ENCODE measurements at regions not wholly inside any gene's neighbourhood (a gene's known extent, or its start where the extent isn't known, plus 50 kb on each side); places are given as distances from the start of the nearest gene placed in this dataset.

- no peak for TF ChIP-seq CTCF (IDR thresholded peaks at IDR 0.05 in 2 of 3, conservative IDR thresholded peaks at IDR 0.05 in 1 of 3; ENCODE audit: borderline replicate concordance in 1 of 3, insufficient read depth in 1 of 3, low read depth in 2 of 3, low read length in 2 of 3)
- TF ChIP-seq MAX (IDR thresholded peaks at IDR 0.05): no peak
- no peak for TF ChIP-seq POLR2A (IDR thresholded peaks at IDR 0.05; ENCODE audit: borderline replicate concordance, extremely low read depth, insufficient read depth, insufficient read length)
- TF ChIP-seq SP1 (IDR thresholded peaks at IDR 0.05; ENCODE audit: low read depth): no peak
- no peak for TF ChIP-seq POLR2AphosphoS5 (IDR thresholded peaks at IDR 0.05; ENCODE audit: low read depth, low read length)
Measured at GRCh38 chr15:38164507-38164906, 88.1 kb upstream of the SPRED1 start.

Measured in HCT116 (cell line).